Breast epithelium (tissue), 3 donors: ENCODE measurements at regions not wholly inside any gene's neighbourhood (a gene's known extent, or its start where the extent isn't known, plus 50 kb on each side); places are given as distances from the start of the nearest gene placed in this dataset.

Experiments
- POLR2A ChIP-seq: fragments of 450-650 bp; IDR thresholded peaks from one replicate; pipeline ENCODE4 v1.6.1; 2016; ENCODE audit warnings: antibody characterized with exemption, mild to moderate bottlenecking, moderate library complexity
- POLR2AphosphoS5 ChIP-seq, 3 donors: sonication (generic); formaldehyde crosslinking; IDR thresholded peaks; one replicate each; pipeline ENCODE4 v1.6.1; 2017; ENCODE audit warnings: antibody characterized with exemption in 3 of 3
- TF ChIP-seq, protein P1 (sequence below), 3 donors: fragments of 450-650 bp; IDR thresholded peaks; one replicate each; pipeline ENCODE4 v1.5.1; 2016 to 2017; ENCODE audit warnings: antibody characterized with exemption in 3 of 3, mild to moderate bottlenecking in 3 of 3, moderate library complexity in 3 of 3

DNA sequence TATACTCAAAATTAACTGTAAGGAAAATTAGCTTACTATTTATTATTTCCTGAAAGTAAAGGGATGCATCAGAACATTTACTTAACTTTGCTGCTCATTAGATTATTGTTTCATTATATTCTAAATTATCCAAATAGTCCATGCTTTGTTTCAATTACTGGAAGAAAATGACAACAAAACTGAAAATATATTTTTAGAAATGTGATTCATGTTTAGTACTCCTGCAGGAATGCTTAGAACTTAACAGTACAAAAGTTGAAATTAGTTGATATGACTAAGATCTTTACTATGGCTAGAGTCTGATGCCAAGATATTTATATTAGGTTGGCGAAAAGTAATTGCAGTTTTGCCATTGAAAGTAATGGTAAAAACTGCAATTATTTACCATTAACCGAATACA is 660.5 kb upstream of the PABPC4L start:
- TF ChIP-seq, protein P1, sequence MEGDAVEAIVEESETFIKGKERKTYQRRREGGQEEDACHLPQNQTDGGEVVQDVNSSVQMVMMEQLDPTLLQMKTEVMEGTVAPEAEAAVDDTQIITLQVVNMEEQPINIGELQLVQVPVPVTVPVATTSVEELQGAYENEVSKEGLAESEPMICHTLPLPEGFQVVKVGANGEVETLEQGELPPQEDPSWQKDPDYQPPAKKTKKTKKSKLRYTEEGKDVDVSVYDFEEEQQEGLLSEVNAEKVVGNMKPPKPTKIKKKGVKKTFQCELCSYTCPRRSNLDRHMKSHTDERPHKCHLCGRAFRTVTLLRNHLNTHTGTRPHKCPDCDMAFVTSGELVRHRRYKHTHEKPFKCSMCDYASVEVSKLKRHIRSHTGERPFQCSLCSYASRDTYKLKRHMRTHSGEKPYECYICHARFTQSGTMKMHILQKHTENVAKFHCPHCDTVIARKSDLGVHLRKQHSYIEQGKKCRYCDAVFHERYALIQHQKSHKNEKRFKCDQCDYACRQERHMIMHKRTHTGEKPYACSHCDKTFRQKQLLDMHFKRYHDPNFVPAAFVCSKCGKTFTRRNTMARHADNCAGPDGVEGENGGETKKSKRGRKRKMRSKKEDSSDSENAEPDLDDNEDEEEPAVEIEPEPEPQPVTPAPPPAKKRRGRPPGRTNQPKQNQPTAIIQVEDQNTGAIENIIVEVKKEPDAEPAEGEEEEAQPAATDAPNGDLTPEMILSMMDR (IDR thresholded peaks at IDR 0.05), result no peak
- TF ChIP-seq POLR2A (no peak), POLR2AphosphoS5 (IDR thresholded peaks at IDR 0.05) (no peak)
